SK-N-MC (cell line): ENCODE measurements at regions not wholly inside any gene's neighbourhood (a gene's known extent, or its start where the extent isn't known, plus 50 kb on each side); places are given as distances from the start of the nearest gene placed in this dataset.

ENCODE experiments used
- EZH2 ChIP-seq: fragments of 200-600 bp; sonication (generic); IDR thresholded peaks from one replicate; pipeline ENCODE4 v1.6.1; 2017; ENCODE audit warnings: antibody characterized with exemption
- POLR2AphosphoS5 ChIP-seq: IDR thresholded peaks from 2 replicates; pipeline ENCODE4 v1.6.1; 2012; ENCODE audit warnings: mild to moderate bottlenecking, low read depth, low read length, borderline replicate concordance

- TF ChIP-seq POLR2AphosphoS5 (no peak), EZH2 (no peak)
Measured at GRCh38 chr15:95068701-95069521, 837.5 kb downstream of the MCTP2 start.
